IPS-18c (cell line): ENCODE measurements at regions not wholly inside any gene's neighbourhood (a gene's known extent, or its start where the extent isn't known, plus 50 kb on each side); places are given as distances from the start of the nearest gene placed in this dataset.
"Not testable (repeated sequence)": the region's sequence is repeated elsewhere in the genome, so short reads cannot be mapped to it uniquely, and the experiment has no call there.

ENCODE experiments used
- H3K4me3 ChIP-seq: 2 replicates; pipeline ENCODE4 v1.7.0; 2013; ENCODE audit warnings: low read depth, mild to moderate bottlenecking, low read length, moderate library complexity; ENCODE audit not compliant: insufficient read depth
- H3K9me3 ChIP-seq: one replicate; pipeline ENCODE4 v1.6.1; 2013; ENCODE audit warnings: mild to moderate bottlenecking, low read length, moderate library complexity; ENCODE audit not compliant: control insufficient read depth, insufficient read depth

DNA sequence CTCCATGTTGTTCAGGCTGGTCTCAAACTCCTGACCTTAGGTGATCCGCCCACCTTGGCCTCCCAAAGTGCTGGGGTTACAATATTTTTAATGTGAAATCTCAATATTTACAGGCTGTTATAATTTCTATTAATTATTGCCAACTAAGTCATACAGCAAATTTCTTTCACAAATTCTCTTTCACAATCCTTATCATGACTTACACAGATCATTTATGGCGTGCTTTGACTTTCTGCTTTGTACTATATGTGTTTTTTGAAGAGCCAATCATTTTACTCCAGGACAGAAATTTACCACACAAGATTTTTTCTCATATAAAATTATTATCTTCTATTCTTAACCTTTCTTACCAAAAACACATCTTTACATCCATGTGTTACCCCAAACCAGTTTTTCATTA, 1729.9 kb downstream of the NCAM2 start:
- peaks cover 8% of the 10 kb centered on the region for H3K9me3 ChIP-seq
- H3K4me3 ChIP-seq = no peak overlapping the region

DNA sequence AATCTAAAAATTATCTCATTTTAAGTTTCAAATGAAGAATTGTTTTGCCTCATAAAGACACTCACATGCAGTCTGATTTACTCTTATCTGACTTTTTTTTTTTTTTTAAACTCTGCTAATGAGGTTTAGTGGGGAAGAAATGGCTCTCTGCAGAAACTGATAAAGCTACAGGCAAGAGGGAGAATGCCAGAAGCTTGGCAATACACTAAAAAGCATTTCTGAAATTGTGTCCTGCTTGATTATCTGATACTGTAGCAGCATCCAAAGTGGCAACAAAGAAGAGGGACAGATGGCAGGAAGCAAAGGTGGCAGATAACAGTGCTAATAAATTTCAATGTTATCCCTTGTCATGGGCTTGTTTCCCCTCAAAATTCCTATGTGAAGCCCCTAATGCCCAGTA, 1744.9 kb downstream of the NCAM2 start:
- Histone ChIP-seq H3K4me3 (no peak overlapping the region), H3K9me3 (peaks cover 2% of the 10 kb centered on the region)

DNA sequence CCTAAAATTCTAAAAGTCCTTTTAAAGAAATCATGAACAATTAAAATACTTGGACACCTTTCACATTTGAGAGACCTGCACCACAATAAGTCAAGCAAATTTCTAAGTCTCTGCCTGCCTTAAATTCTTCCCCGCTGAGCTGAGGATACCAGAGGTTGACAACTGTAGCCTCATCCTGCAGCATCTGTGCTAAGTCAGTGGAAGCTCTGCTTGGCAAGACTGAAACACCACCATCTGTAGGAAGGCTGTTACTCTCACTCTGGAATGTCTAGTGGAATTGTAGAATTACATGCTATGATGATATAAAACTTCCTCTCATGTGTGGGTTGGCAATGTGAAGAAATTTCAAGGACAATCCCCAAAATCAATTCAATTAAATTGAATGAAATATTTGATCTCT, 1756.5 kb downstream of the NCAM2 start:
- Histone ChIP-seq H3K4me3 (no peak overlapping the region), H3K9me3 (no peaks in the 10 kb centered on the region)

DNA sequence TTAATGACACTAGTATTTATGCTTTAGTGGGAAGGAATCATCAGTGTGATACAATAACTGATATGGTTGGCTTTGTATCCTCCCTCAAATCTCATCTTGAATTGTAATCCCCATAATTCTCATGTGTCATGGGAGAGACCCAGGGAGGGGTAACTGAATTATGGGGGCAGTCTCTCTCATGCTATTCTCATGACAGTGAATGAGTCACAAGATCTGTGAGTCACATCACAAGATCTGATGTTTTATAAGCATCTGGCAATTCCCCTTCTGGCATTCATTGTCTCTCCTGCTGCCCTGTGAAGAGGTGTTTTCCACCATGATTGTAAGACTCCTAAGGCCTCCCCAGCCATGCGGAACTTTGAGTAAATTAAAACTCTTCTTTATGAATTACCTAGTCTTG, 1760.3 kb downstream of the NCAM2 start:
- H3K9me3 ChIP-seq = no peaks in the 10 kb centered on the region
- H3K4me3 ChIP-seq = no peak overlapping the region

DNA sequence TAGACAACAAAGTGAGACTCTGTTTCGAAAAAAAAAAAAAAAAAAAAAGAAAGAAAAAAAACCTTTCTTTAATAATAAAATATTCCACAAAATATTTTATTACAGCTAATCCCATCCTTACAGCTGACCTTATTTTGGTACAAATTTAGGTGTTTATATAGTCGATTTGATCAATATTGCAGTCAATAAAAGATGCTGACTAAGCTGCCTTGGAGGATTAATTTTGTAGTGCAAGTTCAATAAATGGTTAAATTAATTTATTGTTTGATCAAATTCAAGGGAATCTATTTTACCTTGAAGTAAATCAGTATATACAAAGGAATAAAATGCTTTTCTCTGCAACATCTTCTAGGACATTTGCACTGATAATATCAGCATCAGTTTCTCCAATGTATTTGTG, 1764.3 kb downstream of the NCAM2 start:
- Histone ChIP-seq H3K9me3 (no peaks in the 10 kb centered on the region), H3K4me3 (no peak overlapping the region)

DNA sequence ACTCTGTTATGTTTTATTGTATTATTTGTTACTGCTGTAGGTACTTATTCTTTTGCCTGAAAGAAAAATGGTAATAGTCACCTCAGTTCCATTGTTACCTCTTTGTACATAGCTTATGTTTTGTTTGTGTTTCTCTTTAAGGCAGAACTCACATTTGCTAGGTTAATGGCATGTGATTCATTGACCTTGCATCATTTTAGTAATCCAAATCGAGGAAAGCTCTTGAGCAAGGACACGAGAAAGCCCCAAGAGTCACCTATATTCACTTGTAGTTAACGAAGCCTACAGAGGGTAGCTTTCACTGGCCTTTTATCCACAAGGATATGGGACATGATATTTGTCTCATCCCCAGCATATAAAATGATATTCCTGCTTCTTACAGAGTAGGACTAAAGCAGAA, 1765.2 kb downstream of the NCAM2 start:
- H3K4me3 ChIP-seq = no peak overlapping the region
- H3K9me3 ChIP-seq = no peaks in the 10 kb centered on the region

DNA sequence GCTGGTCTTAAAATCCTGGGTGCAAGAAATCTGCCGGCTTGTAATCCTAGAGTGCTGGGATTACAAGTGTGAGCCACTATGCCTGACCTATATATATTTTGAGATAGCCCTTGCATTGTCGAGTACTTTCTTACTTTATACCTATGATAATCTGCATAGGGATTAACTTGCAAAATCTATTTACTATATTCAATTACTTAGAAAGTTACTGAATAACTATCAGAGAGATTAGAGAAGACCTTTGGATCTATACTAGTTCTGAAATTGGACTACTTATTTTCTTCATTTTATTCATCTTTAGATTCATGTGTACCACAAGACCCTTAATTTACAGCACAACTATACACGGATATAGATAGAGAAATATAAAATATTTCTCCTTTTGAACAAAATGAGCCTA, 1766.0 kb downstream of the NCAM2 start:
- no peak overlapping the region for H3K4me3 ChIP-seq
- H3K9me3 ChIP-seq = no peaks in the 10 kb centered on the region

DNA sequence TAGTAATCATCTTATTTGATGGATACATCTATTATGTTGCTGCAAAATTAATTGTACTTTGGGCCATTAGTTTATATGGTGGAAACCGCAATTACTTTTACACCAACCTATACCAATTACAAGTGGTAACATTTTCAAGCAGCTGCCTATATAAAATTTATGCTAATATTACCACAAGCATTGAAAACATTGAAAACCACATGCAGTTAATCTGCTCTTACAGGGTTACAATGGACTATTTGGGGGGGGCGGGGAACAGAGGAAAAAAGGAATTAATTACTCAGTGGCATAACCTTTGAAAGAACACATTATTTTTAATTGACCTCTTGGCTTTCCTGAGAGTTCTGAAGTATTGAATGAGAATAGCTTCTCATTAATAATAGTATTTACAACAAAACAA, 1793.2 kb downstream of the NCAM2 start:
- Histone ChIP-seq H3K9me3 (no peaks in the 10 kb centered on the region), H3K4me3 (no peak overlapping the region)

DNA sequence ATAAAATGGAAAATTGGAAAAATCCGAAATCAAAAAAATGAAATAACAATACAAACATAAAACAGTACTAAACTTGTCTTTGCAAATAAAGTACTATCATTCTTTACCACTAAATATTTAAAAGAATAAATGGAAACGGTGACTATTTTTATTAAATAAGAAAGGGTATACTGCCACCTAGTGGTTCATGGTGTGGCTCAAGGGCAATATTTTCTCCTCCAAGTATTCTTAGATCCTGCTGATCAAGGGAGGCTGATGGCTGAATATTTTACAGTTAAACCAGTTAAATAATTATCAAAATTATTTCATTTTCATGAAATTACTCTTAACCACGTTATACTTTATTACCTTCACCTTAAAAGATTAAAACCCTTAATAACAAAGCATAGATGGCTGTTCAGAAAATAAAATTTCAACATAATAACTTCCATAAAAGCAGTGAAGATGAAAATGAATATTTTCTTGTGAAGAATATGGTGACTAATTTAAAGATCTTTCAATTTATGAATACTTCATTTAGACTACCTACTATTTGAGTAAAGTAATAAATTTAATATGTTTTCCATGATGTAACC, 1793.9 kb downstream of the NCAM2 start:
- no peaks in the 10 kb centered on the region for H3K9me3 ChIP-seq
- no peak overlapping the region for H3K4me3 ChIP-seq

DNA sequence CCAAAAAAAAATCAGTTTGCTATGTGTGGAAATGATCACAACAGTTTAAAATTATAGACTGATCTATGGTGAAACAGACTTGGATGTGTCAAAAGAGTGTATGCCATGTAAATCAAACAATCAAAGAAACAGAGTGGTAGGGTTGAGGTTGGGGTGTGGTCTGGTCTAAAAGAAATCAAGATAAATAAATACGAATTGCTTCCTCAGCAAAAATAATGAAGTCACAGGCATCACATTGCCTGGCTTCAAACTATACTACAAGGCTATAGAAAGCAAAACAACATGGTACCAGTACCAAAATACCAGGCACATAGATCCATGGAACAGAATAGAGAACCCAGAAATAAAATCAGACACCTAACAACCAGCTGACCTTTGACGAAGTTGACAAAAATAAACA, 1796.9 kb downstream of the NCAM2 start:
- Histone ChIP-seq H3K9me3 (no peaks in the 10 kb centered on the region), H3K4me3 (no peak overlapping the region)

DNA sequence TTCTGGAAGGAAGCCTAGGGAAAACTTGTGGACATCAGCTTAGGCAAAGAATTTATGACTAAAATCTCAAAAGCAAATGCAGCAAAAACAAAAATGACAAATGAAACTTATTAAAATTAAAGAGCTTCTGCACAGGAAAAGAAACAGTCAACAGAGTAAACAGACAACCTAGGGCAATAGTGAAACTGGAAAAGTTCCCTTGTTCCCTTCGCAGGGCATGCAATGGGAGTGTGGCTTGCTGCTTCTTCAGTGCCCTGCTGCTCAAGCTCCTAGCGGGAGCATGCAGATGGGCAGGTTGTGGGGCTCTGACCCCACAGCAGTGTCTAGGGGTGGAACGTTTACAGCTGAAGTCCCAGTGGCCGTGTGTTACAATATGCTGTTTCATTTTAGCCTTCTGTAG, 1797.4 kb downstream of the NCAM2 start:
- Histone ChIP-seq H3K4me3 (no peak overlapping the region), H3K9me3 (no peaks in the 10 kb centered on the region)

DNA sequence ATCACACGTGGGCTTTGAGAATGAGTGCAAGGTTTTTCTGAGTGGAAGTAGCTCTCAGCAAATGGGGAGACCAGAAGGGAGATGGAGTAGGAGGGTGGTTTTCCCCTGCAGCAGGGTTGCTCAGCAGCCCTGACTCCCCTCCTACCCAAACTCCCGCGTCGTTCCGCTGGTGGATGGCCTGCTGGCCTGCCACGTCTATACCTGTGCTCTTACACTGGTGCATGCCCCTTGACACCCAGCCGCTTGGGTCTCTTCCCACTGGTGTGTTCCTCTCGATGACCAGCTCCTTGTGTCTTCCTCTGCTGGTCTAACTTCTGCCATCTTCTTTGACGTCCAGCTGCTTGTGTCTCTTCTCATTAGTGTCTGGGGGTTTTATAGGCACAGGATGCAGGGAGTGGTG, 1797.9 kb downstream of the NCAM2 start:
- no peak overlapping the region for H3K4me3 ChIP-seq
- H3K9me3 ChIP-seq = no peaks in the 10 kb centered on the region

DNA sequence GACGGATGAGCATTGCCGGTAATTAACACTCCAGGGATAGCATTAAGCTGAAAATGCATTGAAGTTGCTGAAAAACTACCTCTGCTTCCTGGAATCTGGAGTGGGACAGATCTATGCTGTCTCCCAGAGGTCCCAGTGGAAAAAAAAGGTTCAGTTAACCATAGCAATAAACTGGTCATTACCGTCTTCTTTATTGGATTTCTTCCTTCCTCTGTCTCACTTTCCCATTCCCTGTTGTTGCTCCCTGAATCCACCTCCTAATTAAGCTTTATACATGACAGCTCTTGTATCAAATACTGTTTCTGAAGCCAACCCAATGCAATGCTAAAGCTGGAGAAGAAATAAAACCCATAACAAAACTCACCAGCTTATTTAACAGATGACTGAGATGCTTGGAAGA, 1805.9 kb downstream of the NCAM2 start:
- no peak overlapping the region for H3K4me3 ChIP-seq

DNA sequence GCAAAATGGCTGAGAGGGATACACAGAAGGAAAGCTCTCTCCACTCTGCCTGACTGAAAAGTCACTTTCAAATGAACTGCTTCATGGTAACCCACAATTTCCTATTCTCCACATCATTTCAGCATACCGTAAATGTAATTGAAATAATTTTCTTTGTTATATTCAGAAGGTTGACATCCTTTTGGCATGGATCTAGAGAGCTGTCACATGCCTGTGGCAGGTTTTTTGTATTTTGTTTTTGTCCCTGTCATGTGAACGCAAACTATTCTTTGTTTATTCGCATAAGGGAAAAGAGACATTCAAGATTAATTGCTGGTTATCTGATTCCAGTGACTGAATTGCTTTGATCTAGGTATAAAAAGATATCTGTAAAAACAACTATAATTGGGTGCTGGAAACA, 1808.1 kb downstream of the NCAM2 start:
- Histone ChIP-seq H3K9me3 (no peaks in the 10 kb centered on the region), H3K4me3 (no peak overlapping the region)

More for the DNA sequence above, 1805.9 kb downstream of the NCAM2 start:
- H3K9me3 ChIP-seq = no peaks in the 10 kb centered on the region

DNA sequence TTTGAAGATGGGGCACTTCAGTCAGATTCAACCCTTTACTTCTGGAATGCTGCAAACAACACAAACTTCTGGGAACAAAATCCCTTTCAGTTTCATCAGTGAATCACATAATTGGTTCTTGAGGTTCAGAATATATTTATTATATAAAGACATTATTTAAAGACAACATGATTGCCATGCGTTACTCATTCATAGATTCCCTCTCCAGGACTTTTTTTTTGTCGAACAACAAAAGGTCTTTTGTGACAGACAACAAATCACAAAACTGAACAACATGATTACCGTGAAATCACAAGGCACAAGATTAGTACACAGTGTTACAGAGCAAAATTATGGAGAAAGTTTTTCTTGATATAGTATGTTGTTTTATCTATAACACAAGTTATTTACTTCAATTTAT, 1815.0 kb downstream of the NCAM2 start:
- no peaks in the 10 kb centered on the region for H3K9me3 ChIP-seq
- no peak overlapping the region for H3K4me3 ChIP-seq

DNA sequence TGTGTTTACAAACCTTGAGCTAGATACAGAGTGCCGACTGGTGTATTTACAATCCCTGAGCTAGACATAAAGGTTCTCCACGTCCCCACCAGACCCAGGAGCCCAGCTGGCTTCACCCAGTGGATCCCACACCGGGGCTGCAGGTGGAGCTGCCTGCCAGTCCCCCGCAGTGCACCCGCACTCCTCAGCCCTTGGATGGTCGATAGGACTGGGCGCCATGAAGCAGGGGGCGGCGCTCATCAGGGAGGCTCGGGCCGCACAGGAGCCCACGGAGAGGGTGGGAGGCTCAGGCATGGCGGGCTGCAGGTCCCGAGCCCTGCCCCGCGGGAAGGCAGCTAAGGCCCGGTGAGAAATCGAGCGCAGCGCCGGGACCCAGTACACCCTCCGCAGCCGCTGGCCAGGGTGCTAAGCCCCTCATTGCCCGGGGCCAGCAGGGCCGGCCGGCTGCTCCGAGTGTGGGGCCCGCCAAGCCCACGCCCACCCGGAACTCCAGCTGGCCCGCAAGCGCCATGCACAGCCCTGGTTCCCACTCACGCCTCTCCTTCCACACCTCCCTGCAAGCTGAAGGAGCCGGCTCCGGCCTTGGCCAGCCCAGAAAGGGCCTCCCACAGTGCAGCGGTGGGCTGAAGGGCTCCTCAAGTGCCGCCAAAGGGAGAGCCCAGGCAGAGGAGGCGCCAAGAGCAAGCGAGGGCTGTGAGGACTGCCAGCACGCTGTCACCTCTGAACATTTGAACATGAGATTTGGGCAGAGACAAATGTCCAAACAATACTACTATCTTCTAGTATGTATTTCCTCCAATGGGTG, 1820.7 kb downstream of the NCAM2 start:
- H3K4me3 ChIP-seq, H3K9me3 ChIP-seq: not testable (repeated sequence)

DNA sequence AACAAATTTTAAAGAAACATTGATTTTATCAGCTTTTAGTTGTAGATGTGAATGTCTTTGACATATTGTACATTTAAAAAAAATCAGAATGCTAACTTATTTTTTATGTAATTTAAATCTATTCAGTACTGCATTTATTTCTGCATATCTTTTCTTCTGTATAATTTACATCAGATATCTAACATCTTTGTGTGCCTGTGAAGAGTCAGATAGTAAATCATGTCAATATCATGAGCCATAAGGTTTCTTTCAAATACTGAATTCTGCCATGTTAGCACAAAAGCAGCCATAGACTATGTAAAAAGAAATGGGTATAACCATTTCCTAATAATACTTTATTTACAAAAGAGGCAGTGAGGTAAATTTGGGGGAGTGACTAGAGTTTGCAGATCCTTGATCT, 1829.2 kb downstream of the NCAM2 start:
- no peak overlapping the region for H3K4me3 ChIP-seq

DNA sequence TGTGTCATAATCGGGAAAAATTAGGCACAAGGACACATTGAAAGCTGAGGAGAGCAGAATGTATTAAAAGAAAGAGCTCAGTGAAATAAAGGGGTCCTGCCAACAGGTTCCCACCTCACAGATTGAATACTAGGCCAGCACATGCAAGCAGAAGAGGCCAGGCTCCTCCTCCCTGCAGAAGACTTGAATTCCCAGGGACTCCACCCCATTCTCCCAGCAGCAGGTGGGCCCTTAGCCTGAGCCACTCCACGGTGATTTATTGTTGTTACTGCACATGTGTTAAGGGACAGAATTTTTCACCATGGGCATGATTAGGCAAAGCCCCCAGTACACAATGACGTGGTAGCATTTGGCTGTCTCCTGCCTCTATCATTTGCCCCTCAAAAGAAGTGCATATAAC, 1844.7 kb downstream of the NCAM2 start:
- H3K9me3 ChIP-seq = peaks cover 11% of the 10 kb centered on the region

More for the DNA sequence above, 1829.2 kb downstream of the NCAM2 start:
- peaks cover 4% of the 10 kb centered on the region for H3K9me3 ChIP-seq

DNA sequence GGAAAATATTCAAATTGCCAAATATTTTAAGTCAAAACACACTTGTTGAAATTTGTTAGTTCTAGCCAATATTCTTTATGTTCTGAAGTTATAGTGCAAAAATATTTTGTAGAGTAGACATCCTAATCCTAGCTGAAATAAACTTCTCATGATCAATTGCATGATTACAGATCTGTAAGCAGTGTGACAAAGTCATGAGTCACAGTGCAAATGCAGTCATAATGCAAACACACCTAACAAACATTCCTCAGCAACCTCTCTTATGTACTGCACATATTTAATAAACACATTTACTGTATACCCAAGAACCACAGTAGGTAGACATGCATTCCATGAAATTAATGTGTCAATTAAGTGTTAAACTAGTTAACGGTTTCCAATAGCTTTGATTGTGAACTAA, 1857.4 kb downstream of the NCAM2 start:
- no peaks in the 10 kb centered on the region for H3K9me3 ChIP-seq
- H3K4me3 ChIP-seq = no peak overlapping the region

More for the DNA sequence above, 1844.7 kb downstream of the NCAM2 start:
- H3K4me3 ChIP-seq = no peak overlapping the region
